Activated B cell treated with CpG ODN at 0.5 μM for 24 hours (primary cell): ENCODE measurements at regions not wholly inside any gene's neighbourhood (a gene's known extent, or its start where the extent isn't known, plus 50 kb on each side); places are given as distances from the start of the nearest gene placed in this dataset.

Source experiments
- ATAC-seq: fragments of 200-7000 bp; cut with Tn5 transposase; one replicate; pipeline ENCODE4 v1.10.0; 2021; ENCODE audit warnings: low read depth, mild to moderate bottlenecking, moderate library complexity
- CTCF ChIA-PET: fragments of 350-600 bp; sonication (Branson Sonifier 250); formaldehyde crosslinking; loops from one replicate; lab custom pipeline; 2021; ENCODE audit warnings: antibody characterized with exemption; lab: Charles Lee
- POLR2A ChIA-PET: fragments of 350-600 bp; sonication (Branson Sonifier 250); formaldehyde crosslinking; loops from one replicate; lab custom pipeline; 2021; ENCODE audit warnings: antibody characterized with exemption; lab: Charles Lee
- DNase-seq: peaks from one replicate; pipeline ENCODE4 v3.0.0; 2022
- H3K27ac Mint-ChIP-seq: one replicate; pipeline ENCODE4 v1.8.0; 2020; ENCODE audit warnings: mixed read lengths
- H3K27me3 Mint-ChIP-seq: one replicate; pipeline ENCODE4 v1.8.0; 2021; ENCODE audit warnings: mixed read lengths
- H3K36me3 Mint-ChIP-seq: one replicate; pipeline ENCODE4 v1.8.0; 2021; ENCODE audit warnings: low read depth, mixed read lengths
- H3K4me1 Mint-ChIP-seq: one replicate; pipeline ENCODE4 v1.8.0; 2021; ENCODE audit warnings: mixed read lengths
- H3K4me3 Mint-ChIP-seq: one replicate; pipeline ENCODE4 v1.8.0; 2020; ENCODE audit warnings: mild to moderate bottlenecking, mixed read lengths
- H3K9me3 Mint-ChIP-seq: one replicate; pipeline ENCODE4 v1.8.0; 2020; ENCODE audit warnings: mixed read lengths
- CTCF ChIP-seq: fragments of 200-600 bp; IDR thresholded peaks from one replicate; pipeline ENCODE4 v1.8.0; 2022; ENCODE audit warnings: antibody characterized with exemption, mild to moderate bottlenecking
- intact Hi-C: fragments of 100-400 bp; cut with micrococcal nuclease; formaldehyde crosslinking; loops from one replicate; pipeline ENCODE4 v1.15.1; 2024

- no peak for TF ChIP-seq CTCF
- CTCF ChIA-PET: no interaction called here
Measured at GRCh38 chr1:76003946-76004345, 70.6 kb upstream of the ST6GALNAC3 start.

GRCh38 chr1:76005765-76006164 lies 68.8 kb upstream of the ST6GALNAC3 start:
- Mint-ChIP-seq H3K9me3 (no peaks in the 10 kb centered on the region), H3K27me3 (peaks cover 3% of the 10 kb centered on the region), H3K27ac (no peak overlapping the region), H3K4me1 (no peaks in the 10 kb centered on the region), H3K36me3 (no peaks in the 10 kb centered on the region), H3K4me3 (no peak overlapping the region)
- POLR2A ChIA-PET: no interaction called here
- intact Hi-C loops: no loop called here
- ATAC-seq (no peak), DNase-seq (no peak)
- CTCF ChIA-PET: no interaction called here
- TF ChIP-seq CTCF: no peak

More at GRCh38 chr1:76003946-76004345, 70.6 kb upstream of the ST6GALNAC3 start:
- Mint-ChIP-seq H3K27me3 (peaks cover 3% of the 10 kb centered on the region), H3K4me3 (no peak overlapping the region), H3K27ac (no peak overlapping the region), H3K4me1 (no peaks in the 10 kb centered on the region), H3K36me3 (no peaks in the 10 kb centered on the region), H3K9me3 (no peaks in the 10 kb centered on the region)
- POLR2A ChIA-PET: no interaction called here
- intact Hi-C loops: no loop called here
- DNase-seq (no peak), ATAC-seq (no peak)

- no peak for DNase-seq
- intact Hi-C loops: no loop called here
Measured at GRCh38 chr1:76006234-76006633, 68.3 kb upstream of the ST6GALNAC3 start.

GRCh38 chr1:76010802-76011201 lies 63.7 kb upstream of the ST6GALNAC3 start:
- no peak overlapping the region for H3K27ac Mint-ChIP-seq
- H3K27me3 Mint-ChIP-seq: peaks cover 3% of the 10 kb centered on the region
- peaks cover 13% of the 10 kb centered on the region for H3K4me1 Mint-ChIP-seq
- H3K9me3 Mint-ChIP-seq: no peaks in the 10 kb centered on the region
- intact Hi-C loops: no loop called here
- ATAC-seq (no peak), DNase-seq (no peak)
- H3K36me3 Mint-ChIP-seq: no peaks in the 10 kb centered on the region
- POLR2A ChIA-PET: no interaction called here
- CTCF ChIA-PET: no interaction called here
- H3K4me3 Mint-ChIP-seq: no peak overlapping the region
- TF ChIP-seq CTCF: no peak

More at GRCh38 chr1:76006234-76006633, 68.3 kb upstream of the ST6GALNAC3 start:
- Mint-ChIP-seq H3K4me1 (no peaks in the 10 kb centered on the region), H3K9me3 (no peaks in the 10 kb centered on the region), H3K27ac (no peak overlapping the region), H3K4me3 (no peak overlapping the region), H3K27me3 (peaks cover 3% of the 10 kb centered on the region), H3K36me3 (no peaks in the 10 kb centered on the region)
- TF ChIP-seq CTCF: no peak
- no peak for ATAC-seq
- CTCF ChIA-PET: no interaction called here
- POLR2A ChIA-PET: no interaction called here

- TF ChIP-seq CTCF: no peak
- Mint-ChIP-seq H3K27me3 (peaks cover 3% of the 10 kb centered on the region), H3K27ac (no peak overlapping the region), H3K4me1 (peaks cover 13% of the 10 kb centered on the region), H3K4me3 (no peak overlapping the region), H3K36me3 (no peaks in the 10 kb centered on the region), H3K9me3 (no peaks in the 10 kb centered on the region)
- intact Hi-C loops: no loop called here
- CTCF ChIA-PET: no interaction called here
- no peak for DNase-seq
- POLR2A ChIA-PET: no interaction called here
- no peak for ATAC-seq
Measured at GRCh38 chr1:76012341-76013205, 62.0 kb upstream of the ST6GALNAC3 start.
